Fibroblast of villous mesenchyme (primary cell): ENCODE measurements at regions not wholly inside any gene's neighbourhood (a gene's known extent, or its start where the extent isn't known, plus 50 kb on each side); places are given as distances from the start of the nearest gene placed in this dataset.

Experiments used
- DNase-seq: peaks from one replicate; pipeline ENCODE4 v3.0.0-alpha.2; 2010; ENCODE audit warnings: low read depth
- H3K4me3 ChIP-seq: 2 replicates; pipeline ENCODE4 v1.5.1; 2011; ENCODE audit warnings: low read depth, mild to moderate bottlenecking, low read length
- TF ChIP-seq, protein P1 (sequence below): IDR thresholded peaks from 2 replicates; pipeline ENCODE4 v1.5.1; 2012; ENCODE audit warnings: low read depth, mild to moderate bottlenecking, low read length; ENCODE audit not compliant: insufficient read depth

DNA sequence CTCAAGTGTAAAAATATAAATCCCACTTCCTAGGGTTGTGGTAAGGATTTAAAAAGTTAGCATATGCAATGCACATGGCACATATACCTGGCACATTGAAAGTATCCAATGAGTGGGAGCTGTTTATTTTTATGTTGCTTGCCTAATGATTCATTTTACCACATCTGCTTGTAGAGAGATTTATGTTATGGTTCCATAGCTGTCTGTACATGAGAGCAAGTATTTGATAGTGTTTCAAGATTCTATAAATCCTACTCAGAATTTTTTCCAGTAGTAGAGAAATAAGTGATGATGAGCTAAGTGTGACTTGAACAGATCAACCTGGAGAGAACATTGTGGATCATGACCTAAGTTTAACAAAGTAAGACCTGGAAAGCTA is 125.3 kb upstream of the SPTLC3 start:
- peak; percentile 38 for DNase-seq
- no peak overlapping the region for H3K4me3 ChIP-seq
- TF ChIP-seq, protein P1, sequence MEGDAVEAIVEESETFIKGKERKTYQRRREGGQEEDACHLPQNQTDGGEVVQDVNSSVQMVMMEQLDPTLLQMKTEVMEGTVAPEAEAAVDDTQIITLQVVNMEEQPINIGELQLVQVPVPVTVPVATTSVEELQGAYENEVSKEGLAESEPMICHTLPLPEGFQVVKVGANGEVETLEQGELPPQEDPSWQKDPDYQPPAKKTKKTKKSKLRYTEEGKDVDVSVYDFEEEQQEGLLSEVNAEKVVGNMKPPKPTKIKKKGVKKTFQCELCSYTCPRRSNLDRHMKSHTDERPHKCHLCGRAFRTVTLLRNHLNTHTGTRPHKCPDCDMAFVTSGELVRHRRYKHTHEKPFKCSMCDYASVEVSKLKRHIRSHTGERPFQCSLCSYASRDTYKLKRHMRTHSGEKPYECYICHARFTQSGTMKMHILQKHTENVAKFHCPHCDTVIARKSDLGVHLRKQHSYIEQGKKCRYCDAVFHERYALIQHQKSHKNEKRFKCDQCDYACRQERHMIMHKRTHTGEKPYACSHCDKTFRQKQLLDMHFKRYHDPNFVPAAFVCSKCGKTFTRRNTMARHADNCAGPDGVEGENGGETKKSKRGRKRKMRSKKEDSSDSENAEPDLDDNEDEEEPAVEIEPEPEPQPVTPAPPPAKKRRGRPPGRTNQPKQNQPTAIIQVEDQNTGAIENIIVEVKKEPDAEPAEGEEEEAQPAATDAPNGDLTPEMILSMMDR, result no peak

DNA sequence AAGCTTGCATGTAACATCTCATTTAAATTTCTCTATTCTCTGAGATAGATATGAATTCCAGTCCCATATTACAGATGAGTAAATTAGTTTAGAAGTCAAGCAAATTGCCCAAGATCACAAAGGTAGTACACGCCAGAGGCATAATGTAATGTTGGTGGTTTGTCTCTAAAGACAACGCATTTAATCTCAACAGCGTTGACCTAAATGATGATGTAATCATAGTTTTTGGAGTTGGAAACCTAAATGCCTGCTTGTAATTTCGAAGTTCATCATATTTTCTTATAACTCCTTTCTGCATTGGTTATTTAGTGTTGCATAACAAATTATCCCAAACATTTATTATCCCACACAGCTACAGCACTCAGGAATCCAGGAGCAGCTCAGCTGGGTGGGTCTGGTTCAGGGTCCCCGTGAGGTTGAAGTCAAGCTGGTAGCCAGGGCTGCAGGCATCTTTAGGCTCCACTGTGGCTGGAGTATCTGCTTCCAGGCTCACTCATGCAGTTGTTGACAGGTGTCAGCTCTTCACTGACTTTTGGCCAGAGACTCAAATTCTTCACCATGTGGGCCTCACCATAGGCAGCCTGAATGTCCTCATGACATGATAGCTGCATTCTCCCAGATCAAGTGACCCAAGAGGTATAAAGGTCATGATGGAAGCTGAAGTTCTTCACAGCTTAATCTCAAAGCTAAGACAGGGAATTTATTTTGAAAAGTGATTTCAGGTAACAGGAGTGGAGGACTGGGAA is 122.0 kb upstream of the SPTLC3 start:
- TF ChIP-seq, protein P1, result no peak
- no peak overlapping the region for H3K4me3 ChIP-seq
- DNase-seq, result no peak

DNA sequence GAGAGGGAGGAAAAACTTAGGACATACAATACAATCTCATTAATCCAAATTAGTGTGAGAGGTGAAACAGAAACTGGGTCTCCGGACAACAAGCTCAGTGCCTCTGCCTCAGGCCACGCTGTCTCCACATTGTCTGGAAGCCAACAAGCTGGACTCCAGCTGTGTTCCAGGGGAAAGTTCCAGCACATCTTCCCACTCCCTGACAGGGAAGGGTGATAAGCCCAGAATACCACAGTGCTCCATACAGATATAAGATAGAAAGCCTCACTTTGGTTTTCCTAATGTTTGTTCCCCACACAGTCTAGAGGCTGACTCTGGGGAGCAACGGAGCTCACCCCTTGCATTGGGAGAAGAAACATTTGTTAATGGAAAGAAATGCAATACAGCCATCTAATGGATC is 117.1 kb upstream of the SPTLC3 start:
- TF ChIP-seq, protein P1, result no peak
- H3K4me3 ChIP-seq, result no peak overlapping the region
- no peak for DNase-seq

DNA sequence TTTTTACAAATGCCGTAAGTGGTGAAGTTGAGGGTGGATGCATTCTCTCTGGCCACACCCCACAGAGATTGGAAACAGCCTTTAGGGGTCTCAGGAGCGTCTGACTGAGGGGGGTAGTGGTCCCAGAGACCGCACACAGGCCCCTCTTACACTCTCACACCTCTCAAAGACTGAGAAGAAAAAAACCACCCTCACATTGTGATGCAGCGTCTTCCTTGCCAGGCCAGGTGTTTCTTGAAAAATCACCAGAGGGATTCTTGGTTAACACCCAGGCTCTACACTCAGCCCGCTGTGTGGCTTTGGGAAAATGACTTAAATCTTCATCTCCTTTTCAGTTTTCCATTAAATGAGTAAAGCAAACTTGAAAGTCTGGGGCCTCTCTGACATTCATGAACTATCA is 115.8 kb upstream of the SPTLC3 start:
- no peak for DNase-seq
- TF ChIP-seq, protein P1, result no peak

DNA sequence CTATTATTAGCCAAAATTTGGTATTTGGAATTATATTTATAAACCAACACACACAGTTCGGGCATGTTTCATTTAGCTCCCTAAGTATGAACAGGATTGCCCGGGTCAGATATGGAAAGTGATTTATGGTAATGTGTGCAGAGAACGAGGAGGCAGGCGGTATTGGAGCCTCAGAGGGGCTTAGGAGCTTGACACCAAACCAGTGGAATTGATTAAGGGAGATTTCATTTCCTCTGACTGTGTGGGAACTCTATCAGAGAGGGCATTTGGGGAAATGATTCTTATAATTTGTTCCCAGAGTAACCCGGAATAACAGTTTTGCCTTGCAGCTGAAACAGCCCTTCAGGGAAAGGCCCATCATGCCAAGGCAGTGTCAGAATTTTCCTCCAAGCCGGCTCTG is 115.1 kb upstream of the SPTLC3 start:
- no peak overlapping the region for H3K4me3 ChIP-seq
- TF ChIP-seq, protein P1, result no peak

More for the DNA sequence above, 115.8 kb upstream of the SPTLC3 start:
- H3K4me3 ChIP-seq, result no peak overlapping the region

DNA sequence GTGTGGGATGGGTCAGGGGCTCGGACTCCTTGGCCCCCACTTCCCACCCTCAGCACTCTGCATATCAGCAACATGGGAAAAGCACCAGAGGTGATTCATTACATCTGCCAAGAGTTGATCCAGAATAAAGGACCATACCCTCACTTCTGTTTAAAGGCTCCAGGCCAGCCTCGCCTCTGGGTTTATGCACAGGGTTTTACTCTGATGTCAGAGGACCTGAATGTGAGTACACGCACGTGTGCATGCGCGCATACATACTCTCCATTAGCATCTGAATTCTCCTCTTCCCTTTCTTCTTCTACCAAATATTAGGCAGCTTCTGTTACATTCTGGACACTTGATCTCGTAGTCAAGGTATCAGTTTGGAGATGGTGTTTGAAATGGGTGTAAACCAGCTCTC is 114.7 kb upstream of the SPTLC3 start:
- H3K4me3 ChIP-seq, result no peak overlapping the region
- DNase-seq, result no peak
- TF ChIP-seq, protein P1, result no peak

More for the DNA sequence above, 115.1 kb upstream of the SPTLC3 start:
- no peak for DNase-seq

DNA sequence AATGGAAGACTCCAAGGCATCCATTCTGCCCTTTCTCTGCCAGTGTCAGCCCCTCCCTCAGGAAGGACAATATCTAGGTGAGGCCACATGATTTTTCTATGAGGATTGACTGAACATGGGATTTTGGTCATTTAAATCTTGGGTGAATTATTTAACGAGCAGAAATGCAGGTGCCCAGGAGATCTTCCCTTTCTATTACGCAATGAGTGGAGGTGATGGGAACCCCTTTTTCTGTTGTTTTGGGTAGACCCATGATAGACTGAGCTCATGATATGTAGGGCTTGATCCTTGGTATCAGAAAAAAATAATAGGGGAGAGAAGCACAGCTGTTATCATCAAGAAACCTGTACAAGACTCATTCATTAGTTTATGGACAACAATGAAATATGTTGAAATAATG is 112.6 kb upstream of the SPTLC3 start:
- DNase-seq, result no peak
- H3K4me3 ChIP-seq, result no peak overlapping the region
- TF ChIP-seq, protein P1, result no peak
